ENCODE measurements at regions not wholly inside any gene's neighbourhood (a gene's known extent, or its start where the extent isn't known, plus 50 kb on each side); places are given as distances from the start of the nearest gene placed in this dataset.

DNA sequence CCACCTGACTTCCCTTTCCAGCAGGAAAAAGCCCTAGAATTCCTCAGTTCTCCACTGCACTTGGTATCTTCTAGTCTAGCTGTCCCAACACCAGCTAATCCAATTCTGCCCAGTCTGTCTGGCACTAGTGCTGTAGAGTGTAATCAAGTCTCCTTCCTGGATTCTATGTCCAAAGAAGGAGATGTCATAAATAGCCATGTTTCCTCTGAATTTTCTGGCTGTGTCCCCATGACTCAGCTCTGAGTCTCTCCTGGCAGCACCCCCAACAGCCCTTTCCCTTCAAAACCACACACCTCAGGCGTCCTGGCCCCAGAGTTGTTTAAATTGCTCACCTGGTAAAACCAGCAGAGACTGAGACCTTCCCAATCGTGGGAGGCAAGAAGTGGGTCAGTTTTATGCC lies 197.2 kb downstream of the GRXCR1 start:
- H3K27ac Mint-ChIP-seq (ENCODE audit: unreplicated experiment), result no peak overlapping the region
- no peaks in the 10 kb centered on the region for H3K4me1 Mint-ChIP-seq (ENCODE audit: unreplicated experiment)
- no peaks in the 10 kb centered on the region for H3K27me3 Mint-ChIP-seq (ENCODE audit: unreplicated experiment)
- peaks cover 37% of the 10 kb centered on the region for H3K9me3 Mint-ChIP-seq (ENCODE audit: unreplicated experiment)
- no peak overlapping the region for H3K4me3 Mint-ChIP-seq (ENCODE audit: unreplicated experiment)
- TF ChIP-seq, protein P1, sequence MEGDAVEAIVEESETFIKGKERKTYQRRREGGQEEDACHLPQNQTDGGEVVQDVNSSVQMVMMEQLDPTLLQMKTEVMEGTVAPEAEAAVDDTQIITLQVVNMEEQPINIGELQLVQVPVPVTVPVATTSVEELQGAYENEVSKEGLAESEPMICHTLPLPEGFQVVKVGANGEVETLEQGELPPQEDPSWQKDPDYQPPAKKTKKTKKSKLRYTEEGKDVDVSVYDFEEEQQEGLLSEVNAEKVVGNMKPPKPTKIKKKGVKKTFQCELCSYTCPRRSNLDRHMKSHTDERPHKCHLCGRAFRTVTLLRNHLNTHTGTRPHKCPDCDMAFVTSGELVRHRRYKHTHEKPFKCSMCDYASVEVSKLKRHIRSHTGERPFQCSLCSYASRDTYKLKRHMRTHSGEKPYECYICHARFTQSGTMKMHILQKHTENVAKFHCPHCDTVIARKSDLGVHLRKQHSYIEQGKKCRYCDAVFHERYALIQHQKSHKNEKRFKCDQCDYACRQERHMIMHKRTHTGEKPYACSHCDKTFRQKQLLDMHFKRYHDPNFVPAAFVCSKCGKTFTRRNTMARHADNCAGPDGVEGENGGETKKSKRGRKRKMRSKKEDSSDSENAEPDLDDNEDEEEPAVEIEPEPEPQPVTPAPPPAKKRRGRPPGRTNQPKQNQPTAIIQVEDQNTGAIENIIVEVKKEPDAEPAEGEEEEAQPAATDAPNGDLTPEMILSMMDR (IDR thresholded peaks at IDR 0.05), result no peak
- no peak for DNase-seq (ENCODE audit: extremely low spot score, unreplicated experiment)
- no peaks in the 10 kb centered on the region for H3K36me3 Mint-ChIP-seq (ENCODE audit: unreplicated experiment)

DNA sequence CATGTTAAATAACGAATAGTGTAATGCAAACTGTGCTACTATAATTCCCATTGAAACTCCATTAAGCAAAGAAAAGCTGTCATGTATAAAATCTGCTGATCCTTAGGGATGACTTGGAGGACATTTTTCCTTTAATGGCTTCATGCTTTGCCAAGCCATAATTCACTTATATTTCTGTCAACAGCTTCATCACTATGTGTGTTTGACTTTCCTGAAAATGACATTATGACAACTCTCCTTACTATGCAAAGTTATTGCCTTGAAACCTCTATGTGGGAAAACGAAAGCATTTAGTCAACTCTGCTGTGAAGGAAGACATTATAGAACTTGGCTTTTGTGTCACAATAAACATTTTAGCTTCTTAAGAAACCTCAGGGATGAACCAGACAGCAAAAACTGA lies 210.5 kb downstream of the GRXCR1 start:
- TF ChIP-seq, protein P1 (IDR thresholded peaks at IDR 0.05), result no peak
- Mint-ChIP-seq H3K27me3 (ENCODE audit: unreplicated experiment) (no peaks in the 10 kb centered on the region), H3K27ac (ENCODE audit: unreplicated experiment) (no peak overlapping the region), H3K4me1 (ENCODE audit: unreplicated experiment) (no peaks in the 10 kb centered on the region), H3K9me3 (ENCODE audit: unreplicated experiment) (peaks cover 10% of the 10 kb centered on the region), H3K4me3 (ENCODE audit: unreplicated experiment) (no peak overlapping the region), H3K36me3 (ENCODE audit: unreplicated experiment) (no peaks in the 10 kb centered on the region)
- no peak for DNase-seq (ENCODE audit: extremely low spot score, unreplicated experiment)

DNA sequence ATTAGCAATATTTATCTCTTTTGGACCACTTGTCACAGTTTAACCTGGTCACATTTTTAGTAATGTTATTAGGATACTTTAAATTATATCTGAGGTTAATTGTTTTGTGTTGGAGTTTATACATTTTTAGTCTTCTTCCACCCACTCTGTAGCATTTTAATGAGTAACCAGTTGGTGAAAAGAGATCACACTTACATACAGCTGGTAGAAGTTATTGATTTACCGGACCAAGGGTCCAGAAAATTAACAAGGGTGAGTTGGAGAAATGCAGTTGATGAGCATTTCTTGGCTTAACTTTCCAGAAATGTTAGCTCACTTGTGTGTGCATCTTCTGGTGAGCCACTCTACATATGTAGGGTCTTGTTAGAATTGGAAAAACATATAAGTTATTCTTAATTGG lies 219.6 kb downstream of the GRXCR1 start:
- no peaks in the 10 kb centered on the region for H3K36me3 Mint-ChIP-seq (ENCODE audit: unreplicated experiment)
- TF ChIP-seq, protein P1 (IDR thresholded peaks at IDR 0.05), result no peak
- no peak for DNase-seq (ENCODE audit: extremely low spot score, unreplicated experiment)
- no peaks in the 10 kb centered on the region for H3K27me3 Mint-ChIP-seq (ENCODE audit: unreplicated experiment)
- no peak overlapping the region for H3K27ac Mint-ChIP-seq (ENCODE audit: unreplicated experiment)
- no peak overlapping the region for H3K4me3 Mint-ChIP-seq (ENCODE audit: unreplicated experiment)
- H3K9me3 Mint-ChIP-seq (ENCODE audit: unreplicated experiment), result no peaks in the 10 kb centered on the region
- H3K4me1 Mint-ChIP-seq (ENCODE audit: unreplicated experiment), result no peaks in the 10 kb centered on the region

DNA sequence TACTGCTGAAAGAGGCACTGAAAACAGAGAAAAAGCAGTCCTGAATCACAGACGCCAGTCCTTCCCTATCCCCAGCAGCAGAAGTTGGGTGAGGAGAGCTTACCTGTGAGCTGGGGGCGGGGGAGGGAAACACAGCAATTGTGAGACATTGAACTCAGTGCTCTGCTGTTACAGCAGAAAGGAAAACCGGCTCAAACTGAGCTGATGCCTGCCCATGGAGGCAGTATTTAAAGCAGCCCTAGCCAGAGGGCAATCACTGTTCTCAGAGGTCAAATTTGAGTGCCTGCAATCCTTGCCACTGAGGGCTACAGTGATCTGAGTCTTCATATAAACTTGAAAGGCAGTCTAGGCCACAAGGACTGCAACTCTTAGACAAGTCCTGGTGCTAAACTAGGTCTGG lies 220.7 kb downstream of the GRXCR1 start:
- H3K9me3 Mint-ChIP-seq (ENCODE audit: unreplicated experiment), result no peaks in the 10 kb centered on the region
- H3K36me3 Mint-ChIP-seq (ENCODE audit: unreplicated experiment), result no peaks in the 10 kb centered on the region
- no peaks in the 10 kb centered on the region for H3K27me3 Mint-ChIP-seq (ENCODE audit: unreplicated experiment)
- H3K27ac Mint-ChIP-seq (ENCODE audit: unreplicated experiment), result no peak overlapping the region
- DNase-seq (ENCODE audit: extremely low spot score, unreplicated experiment), result no peak
- H3K4me3 Mint-ChIP-seq (ENCODE audit: unreplicated experiment), result no peak overlapping the region
- TF ChIP-seq, protein P1 (IDR thresholded peaks at IDR 0.05), result no peak
- H3K4me1 Mint-ChIP-seq (ENCODE audit: unreplicated experiment), result no peaks in the 10 kb centered on the region

DNA sequence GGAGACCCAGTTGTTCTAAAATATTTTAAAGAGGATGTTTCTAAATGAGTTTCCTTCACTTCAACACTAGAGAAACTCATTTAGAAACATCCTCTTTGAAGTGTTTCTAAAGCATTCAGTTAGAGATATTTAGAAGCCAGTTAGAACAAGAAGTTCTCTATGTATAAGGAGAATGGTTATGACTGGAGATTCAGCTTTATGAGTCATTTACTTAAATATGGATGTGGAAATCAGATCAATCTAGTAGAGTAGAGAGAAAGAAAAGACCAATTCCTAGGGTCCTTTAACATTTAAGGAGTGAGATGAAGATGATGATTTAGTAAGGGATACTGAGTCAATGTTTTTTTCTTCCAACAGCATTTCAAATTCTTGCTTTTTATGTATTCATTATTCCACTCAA lies 234.1 kb downstream of the GRXCR1 start:
- Mint-ChIP-seq H3K4me1 (ENCODE audit: unreplicated experiment) (no peaks in the 10 kb centered on the region), H3K27ac (ENCODE audit: unreplicated experiment) (no peak overlapping the region), H3K36me3 (ENCODE audit: unreplicated experiment) (no peaks in the 10 kb centered on the region), H3K9me3 (ENCODE audit: unreplicated experiment) (no peaks in the 10 kb centered on the region), H3K27me3 (ENCODE audit: unreplicated experiment) (no peaks in the 10 kb centered on the region), H3K4me3 (ENCODE audit: unreplicated experiment) (no peak overlapping the region)
- TF ChIP-seq, protein P1 (IDR thresholded peaks at IDR 0.05), result no peak
- no peak for DNase-seq (ENCODE audit: extremely low spot score, unreplicated experiment)
